ENCODE measurements at regions not wholly inside any gene's neighbourhood (a gene's known extent, or its start where the extent isn't known, plus 50 kb on each side); places are given as distances from the start of the nearest gene placed in this dataset.

GRCh38 chr5:87754009-87754757 lies 341.5 kb upstream of the CCNH start:
- no peak for DNase-seq (ENCODE audit: low read depth)
- no peak for TF ChIP-seq CTCF (IDR thresholded peaks at IDR 0.05; ENCODE audit: control insufficient read depth, insufficient read depth, low read depth, low read length, missing control alignments)
- no peak overlapping the region for H3K4me3 ChIP-seq (ENCODE audit: control insufficient read depth, low read depth, low read length)

- TF ChIP-seq CTCF (IDR thresholded peaks at IDR 0.05; ENCODE audit: control insufficient read depth, insufficient read depth, low read depth, low read length, missing control alignments): no peak
- no peak for DNase-seq (ENCODE audit: low read depth)
- H3K4me3 ChIP-seq (ENCODE audit: control insufficient read depth, low read depth, low read length): no peak overlapping the region
These were observed 339.6 kb upstream of the CCNH start for GRCh38 chr5:87752362-87752761.

- no peak overlapping the region for H3K4me3 ChIP-seq (ENCODE audit: control insufficient read depth, low read depth, low read length)
- TF ChIP-seq CTCF (IDR thresholded peaks at IDR 0.05; ENCODE audit: control insufficient read depth, insufficient read depth, low read depth, low read length, missing control alignments): no peak
- no peak for DNase-seq (ENCODE audit: low read depth)
These were observed 339.1 kb upstream of the CCNH start for GRCh38 chr5:87751824-87752223.

- no peak for DNase-seq (ENCODE audit: low read depth)
- TF ChIP-seq CTCF (IDR thresholded peaks at IDR 0.05; ENCODE audit: control insufficient read depth, insufficient read depth, low read depth, low read length, missing control alignments): no peak
These were observed 334.2 kb upstream of the CCNH start for GRCh38 chr5:87746891-87747377.

GRCh38 chr5:87746341-87746740 lies 333.6 kb upstream of the CCNH start:
- no peak for DNase-seq (ENCODE audit: low read depth)
- no peak overlapping the region for H3K4me3 ChIP-seq (ENCODE audit: control insufficient read depth, low read depth, low read length)
- TF ChIP-seq CTCF (IDR thresholded peaks at IDR 0.05; ENCODE audit: control insufficient read depth, insufficient read depth, low read depth, low read length, missing control alignments): no peak

More at GRCh38 chr5:87746891-87747377, 334.2 kb upstream of the CCNH start:
- H3K4me3 ChIP-seq (ENCODE audit: control insufficient read depth, low read depth, low read length): no peak overlapping the region

- H3K4me3 ChIP-seq (ENCODE audit: control insufficient read depth, low read depth, low read length): no peak overlapping the region
- no peak for TF ChIP-seq CTCF (IDR thresholded peaks at IDR 0.05; ENCODE audit: control insufficient read depth, insufficient read depth, low read depth, low read length, missing control alignments)
- DNase-seq (ENCODE audit: low read depth): no peak
These were observed 329.2 kb upstream of the CCNH start for GRCh38 chr5:87741881-87742280.

Measured in AG09309 (cell line).